IPS DF 4.7 (cell line): ENCODE measurements at regions not wholly inside any gene's neighbourhood (a gene's known extent, or its start where the extent isn't known, plus 50 kb on each side); places are given as distances from the start of the nearest gene placed in this dataset.

ENCODE experiments used
- DNase-seq: peaks from one replicate; pipeline ENCODE4 v3.0.0-alpha.2; 2013; ENCODE audit warnings: low spot score; ENCODE audit errors: extremely low read depth

DNA sequence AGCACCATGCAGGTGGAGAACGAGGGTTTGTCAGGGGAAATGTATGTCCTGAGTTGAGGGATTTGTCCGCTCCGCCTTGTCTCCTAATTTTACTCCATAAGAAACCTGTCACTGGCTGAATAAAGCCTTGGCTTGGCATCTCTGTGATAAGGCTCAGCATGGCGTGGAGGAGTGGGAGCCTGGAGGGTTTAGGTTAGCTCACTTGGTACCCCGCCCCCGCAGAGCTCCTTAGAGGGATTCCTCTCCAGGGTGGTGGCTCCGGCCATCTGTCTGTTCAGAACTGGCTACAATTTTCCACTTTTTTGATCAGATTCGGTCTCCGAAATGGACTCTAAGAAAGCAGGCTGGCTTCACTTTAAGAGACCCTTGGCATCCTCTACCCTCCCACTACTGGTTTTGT is 192.2 kb upstream of the SYNDIG1 start:
- DNase-seq: no peak

DNA sequence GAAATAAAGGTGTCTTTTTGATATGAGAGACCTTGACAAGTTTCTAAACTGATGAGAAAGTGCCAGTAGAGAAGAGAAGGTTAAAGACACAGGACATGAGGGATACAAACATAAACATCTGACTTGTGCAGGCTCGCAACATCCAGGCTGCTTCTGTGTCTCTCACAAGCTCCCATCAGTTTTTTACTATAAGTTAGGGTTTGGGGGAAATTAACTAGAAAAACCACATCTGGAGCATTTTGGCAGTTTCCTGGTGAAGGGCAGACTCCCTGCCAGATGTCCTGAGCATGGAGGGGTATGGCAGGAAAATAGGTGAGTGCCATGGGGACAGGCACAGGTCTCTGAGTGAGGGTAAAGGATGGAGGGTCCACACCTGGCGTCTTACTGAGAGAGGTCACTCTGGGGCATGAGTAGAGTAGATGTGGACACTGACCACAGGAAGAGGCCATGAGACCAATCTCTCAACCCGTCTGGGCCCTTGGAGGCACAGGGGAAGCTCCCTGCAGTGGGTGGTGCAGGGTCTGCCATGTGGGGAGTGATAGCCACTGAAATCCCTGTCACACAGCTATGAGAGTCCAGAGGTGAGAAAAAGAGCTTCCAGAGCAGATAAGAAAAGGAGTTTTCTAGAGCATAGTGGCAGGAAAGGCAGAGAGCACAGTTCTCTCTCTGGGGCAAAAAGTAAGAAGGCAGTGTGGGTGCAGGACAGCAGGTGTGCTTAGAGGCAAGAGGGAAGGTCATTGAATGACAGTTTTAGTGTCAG is 193.3 kb upstream of the SYNDIG1 start:
- no peak for DNase-seq

DNA sequence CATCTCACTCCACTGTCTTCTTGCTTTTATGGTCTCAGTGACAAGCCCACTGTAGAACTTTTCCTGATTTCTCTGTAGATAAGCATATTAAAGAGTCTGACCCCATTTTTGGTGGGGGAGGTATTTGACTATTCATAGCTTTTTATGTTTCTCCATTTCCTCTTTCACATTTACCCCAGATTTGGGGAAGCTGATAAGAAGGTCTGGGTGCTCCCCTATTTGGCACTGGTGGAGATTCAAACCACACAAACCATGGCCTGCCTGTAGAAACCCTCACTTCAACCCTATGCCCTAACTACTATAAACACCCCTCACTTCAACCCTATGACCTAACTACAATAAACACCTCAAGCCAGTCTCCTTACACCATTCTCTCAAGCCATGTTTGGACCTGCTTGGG is 196.2 kb upstream of the SYNDIG1 start:
- no peak for DNase-seq

DNA sequence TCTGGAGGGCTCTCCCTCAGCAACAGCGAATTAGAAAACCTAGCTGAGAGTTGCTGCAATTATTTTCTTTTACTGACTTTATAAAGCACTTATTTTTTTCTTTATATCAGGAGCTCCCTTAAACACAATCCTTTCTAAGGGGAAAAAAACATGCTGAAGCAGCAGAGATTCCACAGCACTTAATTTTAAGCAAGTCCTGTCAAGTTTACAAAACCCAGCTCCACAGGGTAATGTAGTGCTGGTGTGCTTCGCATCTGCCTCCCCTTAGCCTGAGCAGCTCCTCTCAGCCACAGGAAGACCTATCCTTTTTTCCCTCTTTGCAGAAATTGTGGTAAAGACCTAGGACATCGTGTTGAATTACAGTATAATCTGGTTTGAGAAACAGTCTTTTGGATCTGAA is 208.1 kb upstream of the SYNDIG1 start:
- DNase-seq: no peak

DNA sequence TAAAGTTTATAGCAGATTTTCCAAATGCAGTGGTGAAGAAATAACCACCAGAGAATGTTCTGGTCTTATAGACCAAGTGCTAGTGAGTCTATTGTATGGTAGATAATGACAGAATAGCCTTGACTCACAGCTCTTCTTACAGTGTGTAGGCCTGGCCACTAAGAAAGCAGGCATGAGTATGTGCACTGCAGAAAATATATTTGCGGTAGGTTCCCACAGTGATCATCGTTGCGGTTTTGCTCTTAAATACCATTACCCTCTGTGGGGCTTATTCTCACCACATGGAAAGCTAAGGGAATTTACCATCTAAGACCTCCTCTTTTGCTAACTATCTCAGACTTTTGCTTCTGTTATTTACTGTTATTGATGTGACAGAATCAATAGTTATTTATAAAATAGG is 212.3 kb upstream of the SYNDIG1 start:
- no peak for DNase-seq

DNA sequence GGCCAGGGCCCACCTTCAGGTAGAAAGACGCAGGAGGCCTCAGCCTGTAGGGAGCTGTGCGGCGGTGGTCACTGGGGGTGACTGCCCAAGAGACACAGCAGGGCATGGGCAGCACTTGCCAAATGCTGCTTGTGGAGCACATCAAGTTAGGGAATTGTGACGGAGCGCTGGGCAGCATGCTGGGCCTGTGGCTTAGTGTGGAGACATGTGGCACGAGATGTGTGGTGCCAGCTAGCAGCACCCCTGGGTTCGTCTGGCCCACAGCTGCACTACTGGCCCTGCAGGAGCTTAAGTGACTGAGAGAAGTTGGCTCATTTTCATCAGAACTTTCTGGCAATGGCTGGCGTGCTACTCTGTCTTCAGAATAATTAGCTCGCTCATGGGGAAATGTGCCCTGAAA is 213.1 kb upstream of the SYNDIG1 start:
- DNase-seq: no peak

DNA sequence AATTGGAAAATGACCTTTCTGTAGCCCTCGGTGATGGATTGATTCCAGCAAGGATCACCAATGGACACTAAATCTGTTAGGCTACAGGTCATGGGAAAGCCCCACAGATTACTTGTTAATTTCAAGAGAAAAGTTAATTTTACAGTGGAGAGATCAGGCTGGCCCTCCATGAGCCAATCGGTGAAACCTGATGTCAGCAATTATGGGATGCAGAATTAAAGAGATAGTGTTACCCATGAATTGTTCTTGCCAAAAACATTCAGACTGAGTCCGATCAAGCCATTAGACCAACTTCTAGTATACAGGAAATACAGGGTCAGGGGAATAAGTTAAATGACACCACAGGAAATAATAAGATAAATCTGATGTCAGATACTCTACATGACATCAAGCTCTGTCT is 214.9 kb upstream of the SYNDIG1 start:
- no peak for DNase-seq

DNA sequence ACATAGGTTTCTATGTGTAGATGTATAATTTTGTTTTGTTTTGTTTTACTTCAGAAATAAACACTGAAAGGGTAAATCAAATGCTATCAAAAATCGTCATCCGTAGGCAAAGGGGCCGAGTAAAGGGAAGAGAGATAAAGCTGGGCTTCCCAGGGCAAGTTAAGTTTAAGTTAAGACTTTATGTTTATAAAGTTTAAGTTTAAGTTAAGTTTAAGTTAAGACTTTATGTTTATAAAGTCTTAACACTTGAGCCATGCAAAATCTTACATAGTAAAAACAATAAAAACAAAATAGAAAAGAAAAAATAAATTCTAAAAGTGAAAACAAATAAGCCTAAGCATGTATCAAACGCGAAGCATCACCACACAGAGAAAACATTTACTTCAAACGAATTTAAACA is 216.1 kb upstream of the SYNDIG1 start:
- no peak for DNase-seq

DNA sequence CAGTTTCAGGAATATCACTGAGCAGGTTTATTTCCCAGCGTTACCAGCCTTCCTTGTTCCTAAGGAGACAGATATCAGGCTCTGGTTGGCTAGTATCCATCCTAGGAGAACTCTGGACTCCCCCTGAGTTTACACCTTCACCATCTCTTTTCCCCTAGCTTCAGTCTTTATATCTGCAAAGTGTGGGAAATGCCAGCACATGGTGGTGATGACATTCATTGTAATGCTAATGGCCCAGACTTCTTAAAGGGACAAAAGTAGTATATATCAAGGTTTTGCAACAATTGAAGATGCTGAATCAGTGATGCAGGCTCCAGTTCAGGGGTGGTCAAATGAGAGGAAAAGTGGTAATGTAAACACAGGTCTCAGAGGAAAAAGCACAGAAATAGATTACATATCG is 224.3 kb upstream of the SYNDIG1 start:
- DNase-seq: no peak

DNA sequence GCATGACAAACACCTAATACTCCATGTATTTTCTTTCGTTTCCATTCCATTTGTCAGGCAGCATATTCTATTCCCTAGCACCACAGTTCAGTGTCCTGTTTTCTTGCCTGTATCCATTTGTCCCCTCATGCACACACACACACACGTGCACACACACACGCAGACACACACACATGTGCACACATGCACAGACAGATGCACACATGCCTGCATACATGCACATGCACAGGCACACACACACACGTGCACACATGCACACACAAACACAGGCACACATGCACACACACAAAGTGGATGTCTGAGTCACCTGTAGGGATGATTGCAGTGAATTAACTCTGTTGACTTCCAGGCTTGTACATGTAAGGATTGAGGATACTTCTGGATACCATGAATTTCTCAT is 226.7 kb upstream of the SYNDIG1 start:
- no peak for DNase-seq

DNA sequence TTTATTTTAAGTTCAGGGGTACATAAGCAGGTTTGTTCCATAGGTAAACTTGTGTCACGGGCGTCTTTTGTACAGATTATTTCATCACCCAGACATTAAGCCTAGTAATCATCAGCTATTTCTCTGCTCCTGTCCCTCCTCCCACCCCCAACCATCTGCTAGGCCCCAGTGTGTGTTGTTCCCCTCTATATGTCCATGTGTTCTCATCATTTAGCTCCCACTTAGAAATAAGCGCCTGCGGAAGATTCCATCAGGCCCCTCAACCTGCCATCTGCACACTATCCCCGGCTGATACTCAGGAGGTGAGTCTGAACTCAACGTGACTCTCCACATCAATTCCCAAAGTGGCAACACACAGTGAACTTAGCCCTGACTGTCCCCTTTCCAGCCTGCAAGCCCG is 228.0 kb upstream of the SYNDIG1 start:
- DNase-seq: no peak

DNA sequence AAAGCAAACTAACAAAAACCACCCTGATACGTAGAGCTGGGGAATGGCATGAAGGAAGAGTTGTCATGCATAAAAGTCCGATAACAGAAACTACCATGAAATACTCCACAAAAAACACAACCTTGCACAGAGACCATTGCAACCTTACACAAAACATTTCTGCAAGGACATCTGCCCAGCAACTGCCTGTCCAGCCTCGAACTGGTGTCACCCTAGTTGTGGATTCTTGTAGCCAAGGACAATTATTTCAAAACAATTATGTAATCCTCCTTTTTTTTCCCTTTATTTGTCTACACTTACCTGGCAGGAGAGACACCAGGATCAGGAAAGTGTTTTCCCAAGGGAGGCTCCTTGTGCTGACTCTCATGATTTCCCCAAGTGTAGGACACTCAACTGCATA is 232.5 kb upstream of the SYNDIG1 start:
- no peak for DNase-seq

DNA sequence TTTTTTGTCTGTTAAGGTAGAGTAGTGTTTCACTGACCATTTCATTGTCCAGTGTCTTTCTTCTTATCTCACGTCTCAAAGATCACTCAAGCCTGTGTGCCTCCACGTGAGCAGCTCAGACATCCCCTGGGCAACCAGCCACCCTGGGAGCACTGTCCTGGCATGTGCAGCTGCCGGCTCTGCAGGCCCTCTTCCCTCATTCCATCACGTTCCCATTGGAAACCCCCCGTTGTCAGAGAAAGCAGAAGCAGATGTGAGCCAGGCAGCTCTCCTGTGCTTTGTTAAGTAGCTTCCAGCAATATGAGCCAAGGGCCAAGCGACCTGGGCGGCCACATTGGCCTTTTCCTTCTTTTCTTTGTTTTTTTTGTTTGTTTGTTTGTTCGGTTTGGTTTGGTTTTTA is 233.2 kb upstream of the SYNDIG1 start:
- DNase-seq: no peak

DNA sequence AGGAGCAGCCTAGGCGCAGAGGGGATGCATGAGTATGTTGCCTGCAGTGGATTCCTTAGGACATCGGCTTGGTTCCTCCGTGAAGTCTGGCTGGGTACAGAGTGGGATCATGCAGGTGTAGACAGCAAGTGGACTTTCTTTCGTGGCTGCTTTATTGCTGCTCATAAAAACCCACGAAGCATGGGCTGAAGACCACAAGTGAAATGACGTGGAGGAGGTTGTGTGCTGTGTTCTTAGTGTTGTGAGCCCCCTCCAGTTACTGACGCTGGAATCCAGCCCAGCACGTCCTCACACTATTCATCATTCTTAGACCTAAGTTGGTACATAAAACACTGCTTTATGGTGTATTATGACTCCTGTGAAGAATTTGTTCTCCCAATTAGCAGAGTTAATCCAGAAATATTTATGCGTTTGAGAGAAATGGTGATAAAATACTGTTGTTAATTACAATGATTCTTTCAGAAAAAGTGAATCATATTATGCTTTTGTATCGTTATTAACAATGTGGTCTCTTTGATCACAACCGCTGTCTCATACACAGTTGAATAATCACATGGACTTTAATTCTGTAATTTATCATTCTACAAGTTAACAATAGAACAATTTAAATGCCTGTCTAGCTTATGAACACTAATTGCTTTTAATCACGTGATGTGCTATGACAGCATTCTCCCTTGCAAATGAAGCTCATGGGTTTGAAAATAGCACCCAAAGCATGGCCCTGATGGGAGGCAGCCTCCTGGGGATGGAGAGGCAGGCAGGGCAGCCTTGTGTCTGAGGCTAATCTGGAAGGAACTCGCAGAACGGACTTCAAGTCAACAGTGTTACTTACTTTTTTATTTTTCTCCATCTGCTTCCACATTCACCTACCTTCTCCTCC is 233.9 kb upstream of the SYNDIG1 start:
- DNase-seq: no peak

DNA sequence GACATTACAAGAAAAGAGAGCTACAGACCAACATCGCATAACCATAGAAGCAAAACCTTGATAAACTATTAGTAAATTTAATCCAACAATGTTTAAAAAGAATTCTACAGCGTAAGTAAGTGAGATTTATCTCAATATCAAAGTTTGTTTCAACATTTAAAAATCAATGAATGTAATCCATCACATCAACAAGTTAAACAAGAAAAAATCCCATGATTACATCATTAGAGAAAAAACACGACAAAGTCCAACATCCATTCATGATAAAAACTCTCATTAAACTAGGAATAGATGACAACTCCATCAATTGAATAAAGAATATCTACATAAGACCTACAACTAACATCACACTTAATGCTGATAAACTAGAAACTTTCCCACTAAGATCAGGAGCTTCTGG is 239.0 kb upstream of the GGTLC1 start:
- no peak for DNase-seq

DNA sequence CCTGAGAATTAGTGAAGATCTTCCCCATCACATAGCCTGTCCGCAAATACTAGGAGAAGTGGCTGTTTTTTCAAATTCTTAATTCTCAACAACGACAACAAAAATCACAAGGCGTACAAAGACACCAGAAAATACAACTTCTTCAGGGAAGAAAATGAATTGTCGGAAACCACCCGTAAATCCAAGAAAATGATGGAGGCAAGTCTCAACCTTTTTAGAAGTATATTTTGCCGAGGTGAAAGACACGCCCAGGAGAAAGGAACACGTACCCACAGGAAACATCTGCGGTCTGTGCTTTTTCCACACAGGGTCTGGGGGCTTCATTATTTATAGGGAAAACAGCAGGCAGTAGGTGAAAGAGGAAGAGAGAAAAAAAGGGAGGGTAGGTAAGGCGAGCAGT is 223.9 kb upstream of the GGTLC1 start:
- no peak for DNase-seq

DNA sequence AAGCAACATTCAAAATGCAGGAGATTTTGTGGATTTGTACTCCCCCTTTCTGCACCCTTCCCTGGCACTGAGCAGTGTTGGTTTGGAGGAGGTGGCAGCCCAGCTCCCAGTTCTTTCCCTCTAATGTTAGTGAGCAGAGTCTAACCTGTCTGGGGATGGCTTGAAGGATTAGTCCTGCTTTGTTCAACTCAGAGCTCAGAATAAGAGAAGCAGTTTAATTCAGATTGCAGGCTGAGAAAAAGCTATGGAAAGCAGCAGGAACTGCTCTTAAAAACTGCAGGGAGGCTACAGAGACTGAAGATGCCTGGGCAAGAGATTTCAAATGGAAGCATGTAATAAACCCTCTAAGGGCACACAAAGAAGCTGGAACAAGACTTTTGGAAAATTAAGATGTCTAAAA is 223.4 kb upstream of the GGTLC1 start:
- no peak for DNase-seq

DNA sequence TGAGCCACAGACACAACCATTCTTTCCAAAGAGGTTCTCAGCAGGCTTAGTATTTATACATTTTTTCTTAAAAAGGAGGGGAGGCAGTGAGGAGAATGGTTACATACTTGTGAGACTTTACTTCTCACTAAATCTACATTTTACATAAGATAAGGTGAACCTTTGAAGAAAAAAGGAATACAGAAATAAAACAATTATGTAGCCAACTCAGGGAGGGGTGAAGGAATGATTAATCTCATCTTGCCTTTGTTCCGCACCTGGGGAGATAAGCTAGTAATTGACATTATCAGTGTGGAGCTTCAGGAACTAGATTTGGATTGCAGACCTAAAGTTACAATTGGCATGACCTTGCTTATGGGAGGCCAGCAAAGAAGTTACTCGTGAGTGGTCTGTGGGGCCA is 221.8 kb upstream of the GGTLC1 start:
- no peak for DNase-seq

DNA sequence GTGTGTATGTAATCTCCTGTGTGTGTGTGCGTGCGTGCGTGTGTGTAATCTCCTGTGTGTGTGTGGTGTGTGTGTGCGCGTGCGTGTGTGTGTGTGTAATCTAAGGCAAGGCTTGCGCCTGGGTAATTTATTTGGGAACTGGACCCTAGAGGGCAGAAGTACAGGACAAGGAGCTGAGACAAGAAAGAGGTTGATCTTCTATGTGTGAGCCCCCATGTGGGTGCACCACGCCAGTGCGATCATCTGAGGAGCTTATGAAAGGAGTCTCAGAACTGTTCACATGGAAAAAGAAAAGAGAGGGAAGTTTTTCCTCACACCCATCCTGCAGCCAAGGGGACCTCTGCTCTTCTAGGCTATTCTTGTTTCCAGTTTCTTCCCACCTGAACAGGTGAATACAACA is 220.1 kb upstream of the GGTLC1 start:
- DNase-seq: no peak

DNA sequence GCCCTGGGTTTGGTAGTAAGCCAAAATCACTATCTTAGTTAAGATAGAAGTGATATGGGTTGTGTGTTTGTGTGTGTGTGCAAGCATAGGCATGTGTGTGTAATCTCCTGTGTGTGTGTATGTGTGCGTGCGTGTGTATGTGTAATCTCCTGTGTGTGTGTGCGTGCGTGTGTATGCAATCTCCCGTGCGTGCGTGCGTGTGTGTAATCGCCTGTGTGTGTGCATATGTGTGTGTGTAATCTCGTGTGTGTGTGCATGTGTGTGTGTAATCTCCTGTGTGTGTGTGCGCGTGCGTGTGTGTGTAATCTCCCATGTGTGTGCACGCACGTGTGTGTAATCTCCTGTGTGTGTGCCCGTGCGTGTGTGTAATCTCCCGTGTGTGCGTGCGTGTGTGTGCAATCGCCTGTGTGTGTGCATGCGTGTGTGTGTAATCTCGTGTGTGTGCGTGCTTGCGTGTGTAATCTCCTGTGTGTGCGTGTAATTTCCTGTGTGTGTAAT is 219.3 kb upstream of the GGTLC1 start:
- DNase-seq: no peak

DNA sequence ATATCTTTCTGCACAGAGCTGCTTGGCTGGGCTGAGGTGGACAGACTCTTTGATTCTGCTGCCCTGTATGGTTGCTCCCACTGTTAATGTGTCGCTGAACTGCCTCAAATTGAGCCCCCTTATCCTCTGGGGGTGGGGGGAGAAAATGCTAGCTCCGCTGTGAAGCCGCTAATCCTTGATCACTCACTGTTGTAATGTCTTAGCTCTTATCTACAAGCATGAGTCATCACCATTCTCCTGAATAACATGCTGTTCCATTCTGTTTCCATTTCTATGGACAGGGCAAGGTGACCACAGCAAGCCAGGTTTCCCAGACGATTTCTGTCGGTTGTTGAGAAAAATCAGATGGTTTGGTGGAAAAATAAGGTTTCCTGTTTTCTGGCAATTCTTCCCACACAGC is 218.4 kb upstream of the GGTLC1 start:
- no peak for DNase-seq

DNA sequence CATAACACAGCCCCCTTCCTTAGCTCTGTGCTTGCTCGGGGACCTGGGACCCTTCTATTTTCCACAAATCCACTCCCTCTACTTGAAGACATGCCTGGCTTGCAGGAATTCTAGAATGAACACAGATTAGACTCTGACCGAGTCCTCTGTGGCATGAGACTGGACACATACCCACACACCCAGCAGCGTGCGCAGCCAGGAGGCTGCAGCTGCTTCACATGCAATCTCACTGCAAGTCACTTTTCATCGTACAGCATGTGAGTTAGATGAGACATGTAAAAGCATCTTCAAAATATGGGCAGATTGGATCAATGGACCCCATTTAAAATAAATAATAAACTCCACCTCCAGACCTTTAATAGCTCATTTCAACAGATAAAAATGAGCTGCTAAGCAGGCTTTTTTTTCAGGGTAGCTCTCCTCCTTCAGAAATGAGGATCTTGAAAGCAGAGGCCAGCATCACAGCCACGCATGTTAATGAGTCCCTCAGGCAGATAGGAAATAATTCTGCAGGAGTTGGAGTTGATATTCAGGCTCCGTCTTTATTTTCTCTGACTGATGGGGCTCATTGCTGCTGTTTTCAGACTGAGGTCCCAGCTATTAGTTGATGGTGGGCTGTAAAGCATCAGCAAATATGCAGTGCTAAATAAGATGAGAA is 215.1 kb upstream of the GGTLC1 start:
- DNase-seq: no peak
